GM21360 (cell line): ENCODE measurements at regions not wholly inside any gene's neighbourhood (a gene's known extent, or its start where the extent isn't known, plus 50 kb on each side); places are given as distances from the start of the nearest gene placed in this dataset.

Experiments used
- ATAC-seq: cut with Tn5 transposase; IDR thresholded peaks from one replicate; pipeline ENCODE4 v1.9.1; 2021; ENCODE audit warnings: mild to moderate bottlenecking, moderate library complexity; ENCODE audit not compliant: unreplicated experiment

DNA sequence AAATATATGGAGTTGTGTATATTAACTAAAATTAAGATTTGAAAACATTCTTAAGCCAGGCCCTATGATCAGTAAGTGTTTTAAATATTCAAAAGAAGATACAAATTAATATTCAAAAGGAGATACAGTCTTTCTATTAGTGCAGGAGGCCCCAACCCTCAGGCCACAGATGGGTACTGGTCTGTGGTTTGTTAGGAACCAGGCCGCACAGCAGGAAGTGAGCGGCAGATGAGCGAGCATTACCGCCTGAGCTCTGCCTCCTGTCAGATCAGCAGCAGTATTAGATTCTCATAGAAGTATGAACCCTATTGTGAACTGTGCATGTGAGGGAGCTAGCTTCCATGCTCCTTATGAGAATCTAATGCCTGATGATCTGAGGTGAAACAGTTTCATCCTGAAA lies 232.9 kb downstream of the FOXO1 start:
- no peak for ATAC-seq

DNA sequence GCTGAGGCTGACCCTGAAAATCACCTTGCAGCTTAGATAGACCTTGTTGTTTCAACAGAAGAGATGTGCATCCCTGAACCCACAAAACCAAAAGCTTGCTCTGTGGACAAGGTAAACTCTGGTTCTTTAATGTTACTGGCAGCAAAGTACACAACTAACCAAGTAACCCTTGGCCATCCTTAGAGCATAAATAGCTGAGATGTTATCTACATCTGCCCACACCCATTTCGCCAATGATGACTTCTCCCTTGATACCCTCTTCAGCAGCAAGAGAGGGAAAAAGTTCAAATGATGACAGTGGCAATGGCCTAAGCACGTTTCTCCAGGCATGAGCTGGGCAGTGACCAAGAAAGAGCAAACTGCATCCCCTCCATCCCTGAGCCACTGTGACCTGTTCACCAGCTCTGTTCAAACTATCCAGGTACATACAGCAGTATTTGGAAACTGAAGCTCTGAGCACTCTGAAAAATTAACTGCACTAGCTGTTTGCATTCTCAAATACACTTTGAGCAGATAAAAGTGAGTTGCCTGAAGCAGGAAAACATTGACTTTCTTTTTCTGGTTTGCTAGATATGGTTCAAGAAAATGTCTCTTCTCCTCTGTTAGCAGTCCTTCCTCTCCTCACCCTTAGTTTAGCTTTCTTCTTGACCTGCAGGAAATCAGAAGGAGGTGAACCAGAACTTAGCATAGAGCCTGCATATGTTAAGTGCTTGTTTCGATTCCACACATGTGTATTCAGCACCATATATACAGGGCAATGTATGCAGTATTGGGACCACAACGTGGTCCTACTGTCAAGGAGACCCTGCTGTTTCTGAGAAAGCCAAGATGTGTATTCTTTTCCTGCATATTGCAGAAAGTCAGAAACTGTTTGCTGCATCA lies 231.7 kb downstream of the FOXO1 start:
- ATAC-seq: peak; percentile 39

- no peak for ATAC-seq
These were observed 228.3 kb downstream of the FOXO1 start for GRCh38 chr13:40438022-40438680.

DNA sequence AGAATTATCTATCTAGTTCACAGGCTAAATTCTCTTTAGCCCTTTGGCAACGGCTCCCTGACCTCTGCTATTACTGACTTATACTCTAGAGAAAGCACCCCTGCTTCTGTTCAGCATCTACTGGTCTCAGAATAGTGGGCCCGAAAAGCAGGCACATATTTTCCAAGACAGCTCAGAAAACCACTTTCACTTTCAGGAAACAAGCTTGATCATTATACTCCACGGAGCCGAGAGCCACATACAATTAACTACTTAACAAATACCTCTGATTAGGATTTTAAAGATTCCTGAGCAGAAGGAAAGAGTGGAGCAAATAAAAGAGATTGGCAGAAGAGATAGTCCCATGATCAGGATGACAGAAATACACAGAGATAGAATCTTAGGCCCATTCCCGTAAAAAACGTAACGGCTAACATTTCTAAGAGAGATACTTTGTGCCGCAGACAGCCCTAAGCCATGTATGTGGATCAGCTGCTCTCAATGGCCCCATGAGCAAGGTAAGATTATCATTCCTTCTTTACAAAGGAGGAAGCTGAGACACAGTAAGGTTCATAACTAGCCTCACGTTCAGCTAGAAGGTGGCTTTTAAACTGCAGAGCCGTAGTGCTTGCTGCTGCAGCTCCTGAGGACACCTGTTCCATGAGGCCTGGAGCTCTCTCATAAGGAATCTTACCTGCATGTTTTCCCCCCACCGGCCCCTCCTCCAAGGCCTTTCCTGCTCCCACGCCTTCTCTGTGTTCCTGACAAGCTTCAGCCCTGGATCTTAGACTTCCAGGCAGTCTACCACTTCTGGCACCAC lies 227.2 kb downstream of the FOXO1 start:
- no peak for ATAC-seq

DNA sequence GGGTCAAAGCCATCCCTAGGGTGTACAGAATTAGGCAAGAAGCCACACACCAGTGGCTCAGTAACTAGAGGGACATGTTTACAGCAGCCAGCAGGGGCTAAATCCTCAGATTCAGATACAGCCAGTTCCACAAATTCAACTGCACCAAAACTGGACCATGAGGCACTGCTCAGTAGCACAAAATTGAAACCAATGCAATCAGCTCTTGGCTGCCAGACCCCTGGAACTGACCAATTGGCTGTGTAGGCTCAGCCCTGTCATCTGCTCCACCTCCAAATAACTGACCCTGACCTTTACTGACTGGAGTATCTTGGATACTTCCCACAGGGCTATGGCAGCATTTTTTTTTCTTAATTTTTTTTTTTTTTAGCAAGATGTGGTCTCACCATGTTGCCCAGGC lies 226.5 kb downstream of the FOXO1 start:
- no peak for ATAC-seq

GRCh38 chr13:40440990-40441820 lies 225.2 kb downstream of the FOXO1 start:
- no peak for ATAC-seq

- no peak for ATAC-seq
These were observed 224.2 kb downstream of the FOXO1 start for GRCh38 chr13:40442231-40442630.

DNA sequence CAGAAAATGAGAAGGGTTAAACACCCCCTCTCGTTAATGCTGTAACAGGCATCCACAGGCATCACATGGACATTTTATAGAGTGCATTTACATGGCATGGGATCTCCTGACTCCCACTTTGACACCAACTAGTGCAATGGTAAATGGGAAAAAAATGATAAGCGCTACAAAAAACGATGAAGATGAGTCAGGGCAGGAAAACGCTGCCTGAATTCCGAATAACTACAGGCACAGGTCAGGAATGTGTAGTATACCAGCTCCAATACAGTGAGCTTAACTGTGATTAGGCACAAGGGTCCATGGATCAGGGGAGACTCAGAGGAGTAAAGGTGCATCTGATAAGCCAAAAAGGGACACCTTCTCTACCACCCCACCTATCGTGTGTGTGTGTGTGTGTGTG lies 223.6 kb downstream of the FOXO1 start:
- no peak for ATAC-seq

- no peak for ATAC-seq
These were observed 222.2 kb downstream of the FOXO1 start for GRCh38 chr13:40444241-40444640.

DNA sequence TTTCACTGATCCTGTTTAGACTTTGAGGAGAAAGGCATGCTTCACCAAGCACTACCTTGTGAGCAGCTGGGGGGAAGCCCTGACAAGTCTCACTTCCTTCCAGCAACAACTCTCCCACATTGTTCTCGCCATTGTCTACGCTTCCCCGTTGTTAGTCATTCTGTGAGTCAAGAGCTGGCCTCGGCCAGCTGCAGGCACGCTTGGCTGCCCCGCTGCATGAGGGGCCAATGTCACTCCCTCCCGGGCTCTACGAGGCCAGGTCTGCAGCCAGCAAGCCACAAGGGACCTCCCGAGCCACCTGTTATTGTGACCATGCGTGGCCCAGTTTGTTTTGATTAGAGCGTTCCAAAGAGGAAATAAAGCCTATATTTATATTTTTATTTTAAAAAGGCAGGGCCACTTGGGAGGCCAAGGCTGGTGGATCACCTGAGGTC lies 220.9 kb downstream of the FOXO1 start:
- peak; percentile 98 for ATAC-seq

DNA sequence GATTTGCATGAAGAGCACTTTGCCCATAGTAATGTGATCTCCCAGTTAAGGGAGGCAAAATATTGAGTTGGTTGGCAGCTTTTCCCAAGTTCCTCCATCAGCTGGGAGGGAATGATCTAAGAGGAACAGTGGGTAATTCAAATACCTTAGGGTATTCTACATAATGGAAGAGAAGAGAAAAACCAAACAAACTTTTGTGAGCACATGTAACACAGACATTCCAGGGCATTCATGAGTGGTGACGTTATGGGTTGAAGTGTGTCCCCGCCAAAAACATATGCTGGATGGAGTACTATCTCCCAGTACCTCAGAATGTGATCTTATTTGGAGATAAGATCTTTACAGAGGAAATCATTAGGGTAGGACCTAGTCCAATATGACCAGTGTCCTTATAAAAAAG lies 220.1 kb downstream of the FOXO1 start:
- no peak for ATAC-seq

DNA sequence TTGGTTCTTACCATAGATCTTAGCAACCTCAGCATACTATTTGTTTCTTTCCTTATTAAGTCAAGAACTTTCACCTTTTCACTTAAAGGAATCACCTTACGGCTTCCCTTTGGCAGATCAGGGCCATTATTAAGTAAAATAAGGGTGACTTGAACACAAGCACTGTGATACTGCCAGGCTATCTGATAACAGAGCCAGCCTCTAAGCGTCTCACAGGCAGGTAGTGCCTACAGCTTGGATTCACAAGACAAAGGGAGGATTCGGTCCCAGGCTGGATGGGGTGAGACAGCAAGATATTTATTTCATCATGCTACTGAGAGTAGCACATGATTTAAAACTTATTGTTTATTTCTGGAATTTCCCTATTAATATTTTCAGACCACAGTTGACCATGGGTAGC lies 218.6 kb downstream of the FOXO1 start:
- no peak for ATAC-seq

- ATAC-seq: no peak
These were observed 214.3 kb downstream of the FOXO1 start for GRCh38 chr13:40452038-40452666.

GRCh38 chr13:40452741-40453334 lies 213.6 kb downstream of the FOXO1 start:
- ATAC-seq: no peak

DNA sequence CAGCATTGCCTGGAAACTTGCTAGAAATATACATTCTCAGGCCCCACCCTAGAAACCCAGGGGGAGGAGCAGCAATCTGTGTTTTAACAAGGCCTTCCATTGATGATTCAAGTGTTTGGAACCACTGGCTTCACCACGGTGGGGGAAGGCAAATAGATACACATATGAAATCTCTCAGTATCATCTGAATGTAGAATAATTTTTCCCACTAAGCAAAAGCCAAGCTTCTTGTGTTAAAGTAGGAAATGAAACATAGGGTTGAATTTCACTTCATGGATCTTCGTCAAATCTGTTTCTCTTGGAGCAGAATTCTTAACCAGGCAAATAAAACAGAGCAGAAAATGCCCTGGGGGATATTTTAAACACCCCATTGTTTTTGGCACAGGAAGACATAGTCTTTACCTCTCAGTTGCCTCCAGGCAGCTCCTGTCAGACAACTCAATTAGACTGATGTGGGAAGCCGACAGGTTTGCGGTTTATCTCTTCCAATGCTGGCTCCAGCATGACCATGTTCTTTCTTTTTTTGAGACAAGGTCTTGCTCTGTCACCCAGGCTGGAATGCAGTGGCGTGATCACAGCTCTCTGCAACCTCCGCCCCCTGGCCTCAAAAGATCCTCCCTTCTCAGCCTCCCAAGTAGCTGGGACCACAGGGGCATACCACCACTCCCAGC lies 213.0 kb downstream of the FOXO1 start:
- no peak for ATAC-seq

DNA sequence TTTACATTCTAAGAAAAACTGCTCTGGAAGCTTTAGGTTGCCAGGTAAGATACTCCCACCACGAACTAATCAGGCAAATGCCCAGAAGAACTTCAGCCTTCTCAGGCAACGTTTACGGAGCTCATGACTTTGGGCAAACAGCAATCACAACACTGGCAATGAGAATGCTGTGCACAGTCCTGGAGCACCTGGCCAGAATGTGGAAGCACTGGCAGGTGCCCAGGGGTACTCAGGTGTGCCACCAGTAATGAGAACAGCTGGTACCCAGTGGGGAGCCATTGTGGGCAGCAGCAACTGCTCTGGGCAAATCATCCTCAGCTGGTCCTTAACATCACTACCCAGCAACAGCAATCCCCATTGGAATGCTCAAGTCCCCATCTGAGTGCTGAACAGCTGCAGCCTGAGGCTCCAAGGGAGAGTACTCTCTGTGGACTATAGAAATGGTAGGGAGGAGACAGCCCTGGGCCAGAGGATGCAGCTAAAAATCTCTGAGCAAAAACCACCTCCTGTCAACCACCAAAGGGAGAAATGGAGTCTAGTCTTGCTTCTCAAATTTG lies 210.0 kb downstream of the FOXO1 start:
- no peak for ATAC-seq

DNA sequence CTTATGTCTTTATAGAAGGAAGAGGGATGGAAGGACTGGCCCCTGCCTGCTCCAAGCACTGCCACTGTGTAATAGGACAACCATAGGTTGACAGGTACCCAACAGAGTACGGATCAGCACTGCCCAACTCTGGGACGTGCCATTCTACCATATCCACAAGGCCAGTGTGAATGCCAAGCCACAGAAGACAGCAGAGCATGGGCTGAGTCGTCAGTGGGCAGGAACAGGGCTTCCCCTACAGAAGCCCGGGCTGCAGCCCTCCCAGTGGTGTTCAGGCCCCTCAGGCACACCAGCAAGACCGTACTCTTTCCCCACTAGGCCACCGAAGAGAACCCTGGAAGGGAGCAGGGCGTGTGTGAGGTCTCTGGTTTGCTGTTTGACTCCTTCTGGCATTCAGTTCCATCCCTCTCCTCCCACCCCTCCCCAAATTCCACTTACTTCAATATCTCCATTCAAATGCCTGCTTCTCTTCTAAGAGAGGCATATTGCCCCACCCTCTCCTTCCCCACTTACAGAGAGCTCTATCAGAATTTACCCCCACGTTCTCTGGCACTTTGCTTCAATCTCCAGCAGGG lies 209.4 kb downstream of the FOXO1 start:
- no peak for ATAC-seq

- no peak for ATAC-seq
These were observed 208.3 kb downstream of the FOXO1 start for GRCh38 chr13:40457929-40458719.
